GM23338 (cell line): ENCODE measurements at regions not wholly inside any gene's neighbourhood (a gene's known extent, or its start where the extent isn't known, plus 50 kb on each side); places are given as distances from the start of the nearest gene placed in this dataset.

Experiments used
- CTCF ChIP-seq, 2 experiments: fragments of 200-600 bp in 1 of 2; sonication (generic) in 1 of 2; conservative IDR thresholded peaks; 2 replicates each; pipeline versions ENCODE4 v1.5.1 to v1.6.1; 2016 to 2017; ENCODE audit warnings: antibody characterized with exemption in 2 of 2, low read depth in 2 of 2, mild to moderate bottlenecking in 2 of 2, moderate library complexity in 1 of 2
- EZH2 ChIP-seq: fragments of 200-600 bp; sonication (generic); IDR thresholded peaks from one replicate; pipeline ENCODE4 v1.8.0; 2017; ENCODE audit warnings: antibody characterized with exemption, mild to moderate bottlenecking, low read depth; ENCODE audit not compliant: unreplicated experiment

DNA sequence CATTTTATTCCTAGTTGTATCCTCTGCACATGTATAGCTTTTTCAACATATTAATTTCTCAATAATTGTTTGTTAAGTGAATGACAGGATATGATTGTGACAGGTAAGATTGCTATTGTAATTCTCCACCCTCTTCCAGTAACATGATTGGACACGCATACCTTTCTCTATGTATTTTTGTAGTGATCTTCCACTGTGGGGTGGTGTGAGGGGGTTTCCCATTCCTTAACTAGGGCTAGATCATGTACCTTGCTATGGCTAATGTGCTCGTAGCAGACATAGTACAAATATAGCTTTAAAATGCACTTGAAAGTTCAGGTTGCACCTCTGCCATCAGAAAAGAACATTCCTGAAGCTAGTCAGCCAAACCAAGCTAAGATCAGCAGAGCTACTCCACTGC lies 2392.8 kb upstream of the RAG2 start:
- TF ChIP-seq CTCF (conservative IDR thresholded peaks at IDR 0.05; ENCODE audit: low read depth in 2 of 2) (no peak), EZH2 (no peak)
